KMS-11 (cell line): ENCODE measurements at regions not wholly inside any gene's neighbourhood (a gene's known extent, or its start where the extent isn't known, plus 50 kb on each side); places are given as distances from the start of the nearest gene placed in this dataset.

Experiments
- H2AFZ ChIP-seq: fragments of 200-600 bp; sonication (generic); 2 replicates; pipeline ENCODE4 v1.6.1; 2016; ENCODE audit warnings: antibody characterized with exemption, mixed run types, low read depth
- H3K27ac ChIP-seq: fragments of 200-600 bp; sonication (generic); 2 replicates; pipeline ENCODE4 v1.6.1; 2016; ENCODE audit warnings: mild to moderate bottlenecking, mixed run types
- H3K27me3 ChIP-seq: fragments of 200-600 bp; sonication (generic); 2 replicates; pipeline ENCODE4 v1.6.1; 2017; ENCODE audit warnings: mild to moderate bottlenecking, low read depth, mixed run types, moderate library complexity; ENCODE audit not compliant: insufficient read depth
- H3K36me3 ChIP-seq: fragments of 200-600 bp; sonication (generic); 2 replicates; pipeline ENCODE4 v1.6.1; 2017; ENCODE audit warnings: mild to moderate bottlenecking, mixed run types; ENCODE audit not compliant: insufficient read depth
- H3K4me1 ChIP-seq: fragments of 200-600 bp; sonication (generic); 2 replicates; pipeline ENCODE4 v1.6.1; 2016; ENCODE audit warnings: mild to moderate bottlenecking, low read depth, mixed run types; ENCODE audit not compliant: poor library complexity, severe bottlenecking
- H3K4me2 ChIP-seq: fragments of 200-600 bp; sonication (generic); 2 replicates; pipeline ENCODE4 v1.7.0; 2016; ENCODE audit warnings: mild to moderate bottlenecking, mixed run types
- H3K4me3 ChIP-seq: fragments of 200-600 bp; sonication (generic); IDR thresholded peaks from 2 replicates; pipeline ENCODE4 v1.6.1; 2017; ENCODE audit warnings: low read depth, low read length, mixed read lengths; ENCODE audit not compliant: insufficient read depth
- H3K79me2 ChIP-seq: fragments of 200-600 bp; sonication (generic); 2 replicates; pipeline ENCODE4 v1.6.1; 2016; ENCODE audit warnings: low read depth, mixed run types; ENCODE audit not compliant: insufficient read depth
- H3K9ac ChIP-seq: fragments of 200-600 bp; sonication (generic); 2 replicates; pipeline ENCODE4 v1.6.1; 2016; ENCODE audit warnings: mild to moderate bottlenecking, mixed run types
- H4K20me1 ChIP-seq: fragments of 200-600 bp; sonication (generic); 2 replicates; pipeline ENCODE4 v1.6.1; 2016; ENCODE audit warnings: mild to moderate bottlenecking, mixed run types; ENCODE audit not compliant: insufficient read depth
- CTCF ChIP-seq: fragments of 200-600 bp; sonication (generic); conservative IDR thresholded peaks from 2 replicates; pipeline ENCODE4 v1.6.1; 2017; ENCODE audit warnings: low read depth, mild to moderate bottlenecking, antibody characterized with exemption, low read length, moderate library complexity, mixed read lengths

DNA sequence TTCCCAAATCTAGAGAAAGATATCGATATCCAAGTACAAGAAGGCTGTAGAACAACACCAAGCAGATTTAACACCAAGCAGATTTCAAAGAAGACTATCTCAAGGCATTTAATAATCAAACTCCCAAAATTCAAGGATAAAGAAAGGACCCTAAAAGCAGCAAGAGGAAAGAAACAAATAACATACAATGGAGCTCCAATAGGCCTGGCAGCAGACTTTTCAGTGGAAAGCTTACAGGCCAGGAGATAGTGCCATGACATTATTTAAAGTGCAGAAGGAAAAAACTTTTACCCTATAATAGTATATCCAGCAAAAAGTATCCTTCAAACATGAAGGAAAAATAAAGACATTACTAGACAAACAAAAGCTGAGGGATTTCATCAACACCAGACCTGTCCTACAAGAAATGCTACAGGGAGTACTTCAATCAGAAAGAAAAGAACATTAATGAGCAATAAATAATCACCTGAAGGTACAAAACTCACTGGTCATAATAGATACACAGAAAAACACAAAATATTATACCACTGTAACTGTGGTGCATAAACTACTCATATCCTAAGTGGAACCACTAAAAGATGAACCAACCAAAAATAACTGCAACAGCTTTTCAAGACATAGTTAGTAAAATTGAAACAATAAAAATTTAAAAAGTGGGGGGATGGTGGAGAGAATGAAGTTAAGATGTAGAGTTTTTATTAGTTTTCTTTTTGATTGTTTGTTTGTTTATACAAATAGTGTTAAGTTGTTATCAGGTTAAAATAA is 267.2 kb downstream of the AUH start:
- no peak overlapping the region for H3K4me2 ChIP-seq
- no peak overlapping the region for H3K9ac ChIP-seq
- no peak overlapping the region for H3K4me3 ChIP-seq
- no peaks in the 10 kb centered on the region for H4K20me1 ChIP-seq
- H2AFZ ChIP-seq: no peak overlapping the region
- H3K36me3 ChIP-seq: no peaks in the 10 kb centered on the region
- peaks cover 30% of the 10 kb centered on the region for H3K4me1 ChIP-seq
- H3K79me2 ChIP-seq: no peaks in the 10 kb centered on the region
- no peak overlapping the region for H3K27ac ChIP-seq
- H3K27me3 ChIP-seq: no peaks in the 10 kb centered on the region
- TF ChIP-seq CTCF: no peak

DNA sequence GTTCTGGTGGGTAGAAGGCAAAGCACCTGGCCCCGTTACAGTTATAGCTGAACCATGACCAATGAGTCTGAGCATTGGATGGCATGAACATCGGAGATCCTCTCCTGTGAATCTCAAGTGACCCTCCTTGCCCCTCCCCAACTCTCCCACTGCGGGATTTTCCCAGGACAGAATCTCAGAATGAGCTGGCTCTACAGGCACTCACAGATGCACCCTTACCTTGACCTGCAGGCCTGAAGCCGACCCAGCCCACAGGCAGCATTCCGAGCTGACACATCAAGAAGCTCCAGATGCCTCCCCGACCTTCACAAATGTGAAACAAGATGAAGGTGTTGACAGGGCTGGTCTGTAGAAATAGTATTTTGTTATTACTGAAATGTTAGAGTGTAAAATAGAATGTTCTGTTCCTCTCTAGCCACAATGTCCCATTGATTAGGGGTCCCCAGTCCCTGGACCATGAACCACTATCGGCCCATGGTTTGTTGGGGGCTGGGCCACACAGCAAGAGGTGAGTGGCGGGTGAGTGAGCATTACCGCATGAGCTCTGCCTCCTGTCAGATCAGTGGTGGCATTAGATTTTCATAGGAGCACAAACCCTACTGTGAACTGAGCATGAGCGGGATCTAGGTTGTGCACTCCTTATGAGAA is 263.4 kb downstream of the AUH start:
- no peak for TF ChIP-seq CTCF
- H4K20me1 ChIP-seq: no peaks in the 10 kb centered on the region
- H3K4me2 ChIP-seq: peak overlapping the region; percentile 76
- no peaks in the 10 kb centered on the region for H3K27me3 ChIP-seq
- no peak overlapping the region for H3K9ac ChIP-seq
- H3K79me2 ChIP-seq: no peaks in the 10 kb centered on the region
- H3K4me1 ChIP-seq: peaks cover 53% of the 10 kb centered on the region
- H3K4me3 ChIP-seq: no peak overlapping the region
- H3K27ac ChIP-seq: peak overlapping the region; percentile 80; the same call in 1 of the 2 replicates
- no peaks in the 10 kb centered on the region for H3K36me3 ChIP-seq
- H2AFZ ChIP-seq: no peak overlapping the region

GRCh38 chr9:91099436-91099835 is 262.3 kb downstream of the AUH start:
- TF ChIP-seq CTCF: no peak
- no peaks in the 10 kb centered on the region; the same call in 1 of the 2 replicates for H3K36me3 ChIP-seq
- peak overlapping the region; percentile 50; the same call in 1 of the 2 replicates for H3K9ac ChIP-seq
- peak overlapping the region; percentile 76 for H3K4me2 ChIP-seq
- no peak overlapping the region for H3K4me3 ChIP-seq
- H2AFZ ChIP-seq: no peak overlapping the region
- peak overlapping the region; percentile 80 for H3K27ac ChIP-seq
- H4K20me1 ChIP-seq: no peaks in the 10 kb centered on the region
- no peaks in the 10 kb centered on the region for H3K27me3 ChIP-seq
- H3K79me2 ChIP-seq: no peaks in the 10 kb centered on the region
- peaks cover 62% of the 10 kb centered on the region for H3K4me1 ChIP-seq

- peak overlapping the region; percentile 80 for H3K27ac ChIP-seq
- H4K20me1 ChIP-seq: no peaks in the 10 kb centered on the region
- H3K79me2 ChIP-seq: no peaks in the 10 kb centered on the region
- H2AFZ ChIP-seq: peak overlapping the region; percentile 5; the same call in 1 of the 2 replicates
- no peaks in the 10 kb centered on the region; the same call in 1 of the 2 replicates for H3K36me3 ChIP-seq
- no peak for TF ChIP-seq CTCF
- no peaks in the 10 kb centered on the region for H3K27me3 ChIP-seq
- H3K4me1 ChIP-seq: peaks cover 75% of the 10 kb centered on the region
- H3K9ac ChIP-seq: peak overlapping the region; percentile 50; the same call in 1 of the 2 replicates
- H3K4me3 ChIP-seq: no peak overlapping the region
- peak overlapping the region; percentile 76 for H3K4me2 ChIP-seq
Measured at GRCh38 chr9:91100878-91101450, 260.8 kb downstream of the AUH start.
